A204.1 (cell line): ENCODE measurements at regions not wholly inside any gene's neighbourhood (a gene's known extent, or its start where the extent isn't known, plus 50 kb on each side); places are given as distances from the start of the nearest gene placed in this dataset.

Source experiments
- FAIRE-seq: peaks from 2 replicates; lab custom pipeline; 2012; peaks lifted over from hg19 to GRCh38; lab: Jason Lieb, UNC

DNA sequence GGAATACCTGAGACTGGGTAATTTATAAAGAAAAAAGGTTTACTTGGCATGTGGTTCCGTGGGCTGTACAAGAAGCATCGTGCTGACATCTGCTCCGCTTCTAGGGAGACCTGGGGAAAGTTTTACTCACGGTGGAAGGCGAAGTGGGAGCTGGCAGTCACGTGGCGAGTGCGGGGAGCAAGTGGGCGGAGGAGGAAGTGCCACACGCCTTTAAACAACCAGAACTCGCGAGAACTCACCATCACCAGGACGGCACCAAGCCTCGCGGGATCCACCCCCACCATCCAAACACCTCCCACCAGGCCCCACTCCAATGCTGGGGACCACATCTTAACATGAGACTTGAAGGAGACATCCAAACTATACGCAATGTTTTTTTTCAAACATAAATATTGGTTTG, 406.2 kb upstream of the IRX4 start:
- no peak for FAIRE-seq

DNA sequence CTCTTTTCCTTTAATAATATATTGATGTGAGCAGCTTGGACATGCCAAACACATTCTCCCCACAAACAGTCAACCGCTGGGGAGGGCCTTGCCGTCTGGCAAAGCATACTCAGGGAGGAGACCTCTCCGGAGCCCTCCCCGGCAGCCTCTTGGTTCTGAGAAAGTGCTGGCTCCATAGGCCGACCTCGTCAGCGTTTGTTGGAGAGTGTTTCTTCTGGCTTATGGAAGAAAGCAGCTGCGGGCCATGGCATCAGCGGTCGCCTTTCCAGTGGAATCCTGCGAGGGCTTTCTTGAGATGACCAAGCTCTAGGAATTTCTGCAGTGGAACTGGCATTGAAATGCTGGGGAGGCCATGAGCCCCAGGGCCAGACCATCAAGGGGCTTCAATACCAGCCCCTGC, 405.7 kb upstream of the IRX4 start:
- no peak for FAIRE-seq

DNA sequence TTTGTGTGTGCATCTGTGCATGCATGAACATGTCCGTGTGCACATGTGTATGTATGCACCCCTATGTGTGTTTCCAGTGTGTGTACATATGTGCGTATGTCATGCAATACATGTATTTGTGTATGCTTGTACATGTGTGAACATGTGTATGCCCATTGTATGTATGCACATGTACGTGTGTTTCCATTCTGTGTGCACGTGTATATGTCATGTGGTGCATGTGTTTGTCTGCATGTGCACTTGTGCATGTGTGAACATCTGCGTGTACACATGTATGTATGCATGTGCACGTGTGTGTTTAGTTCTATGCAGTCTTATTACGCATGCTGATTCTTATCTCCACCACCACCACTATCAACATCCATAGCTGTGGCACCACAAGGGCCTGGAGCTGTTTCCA, 403.5 kb upstream of the IRX4 start:
- FAIRE-seq = no peak

DNA sequence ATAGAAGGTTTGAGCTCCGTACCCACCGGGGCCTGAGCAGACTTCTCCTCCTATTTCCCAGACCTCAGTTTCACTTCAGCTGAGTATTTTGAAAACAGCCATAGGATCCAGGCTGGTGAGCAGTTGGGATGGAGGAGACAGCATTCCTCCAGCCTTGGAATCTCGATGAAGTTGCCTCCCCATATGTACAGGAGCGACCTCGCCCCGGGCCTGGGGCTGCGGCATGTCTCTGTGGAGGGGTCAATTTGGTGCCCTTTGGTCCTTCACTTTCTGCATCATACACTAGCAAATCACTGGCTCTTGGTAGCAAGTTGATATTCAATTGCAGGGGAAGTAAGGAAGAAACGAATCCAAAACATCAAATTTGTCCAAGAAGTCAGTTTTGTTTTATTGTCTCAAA, 402.0 kb upstream of the IRX4 start:
- FAIRE-seq = no peak

DNA sequence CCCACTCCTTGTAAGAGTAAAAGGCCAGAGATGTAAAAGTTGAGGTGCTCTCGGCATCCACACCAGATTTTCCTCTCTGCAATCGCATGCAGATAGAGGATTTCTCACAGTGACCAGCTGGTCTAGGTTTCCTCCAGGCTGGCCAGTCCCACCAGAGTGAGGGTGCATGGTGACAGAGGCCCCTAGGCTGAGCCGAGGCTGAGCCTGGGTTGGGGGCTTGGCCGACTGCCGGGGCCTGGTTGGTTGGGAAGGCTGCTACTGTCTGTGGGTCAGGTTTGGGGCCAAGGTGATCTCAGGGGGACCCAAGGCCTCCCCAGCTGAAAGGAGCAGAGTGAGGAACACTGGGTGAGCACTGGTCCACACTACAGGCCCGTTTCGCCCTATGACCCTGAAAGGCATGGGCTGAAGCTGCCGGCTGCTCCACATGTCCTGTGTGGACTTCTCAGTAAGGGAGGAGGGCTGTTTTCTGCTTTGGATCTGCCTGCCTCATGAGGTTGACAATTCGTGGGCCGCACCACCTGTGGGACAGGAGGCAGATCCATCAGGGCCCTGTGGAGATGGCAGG, 400.8 kb upstream of the IRX4 start:
- FAIRE-seq = no peak

DNA sequence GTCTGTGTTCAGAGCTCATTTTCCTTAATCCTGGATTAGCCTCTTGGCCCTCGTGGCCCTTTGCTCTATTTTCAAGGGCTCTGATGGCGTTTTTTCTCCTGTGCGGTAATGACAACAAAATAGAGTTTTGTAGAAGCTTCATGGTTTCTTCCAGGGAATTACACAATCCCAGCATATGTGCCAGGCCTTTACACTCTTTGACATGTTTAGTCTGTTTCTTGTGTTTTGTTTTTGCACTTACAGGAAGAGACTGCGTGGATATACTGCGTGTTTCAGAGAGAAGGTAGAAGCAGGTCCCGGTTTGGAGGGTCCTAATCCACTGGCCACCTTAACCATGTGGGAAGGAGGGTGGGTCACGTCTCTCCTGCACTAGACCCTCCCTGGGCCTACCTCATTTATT, 400.2 kb upstream of the IRX4 start:
- FAIRE-seq = no peak

DNA sequence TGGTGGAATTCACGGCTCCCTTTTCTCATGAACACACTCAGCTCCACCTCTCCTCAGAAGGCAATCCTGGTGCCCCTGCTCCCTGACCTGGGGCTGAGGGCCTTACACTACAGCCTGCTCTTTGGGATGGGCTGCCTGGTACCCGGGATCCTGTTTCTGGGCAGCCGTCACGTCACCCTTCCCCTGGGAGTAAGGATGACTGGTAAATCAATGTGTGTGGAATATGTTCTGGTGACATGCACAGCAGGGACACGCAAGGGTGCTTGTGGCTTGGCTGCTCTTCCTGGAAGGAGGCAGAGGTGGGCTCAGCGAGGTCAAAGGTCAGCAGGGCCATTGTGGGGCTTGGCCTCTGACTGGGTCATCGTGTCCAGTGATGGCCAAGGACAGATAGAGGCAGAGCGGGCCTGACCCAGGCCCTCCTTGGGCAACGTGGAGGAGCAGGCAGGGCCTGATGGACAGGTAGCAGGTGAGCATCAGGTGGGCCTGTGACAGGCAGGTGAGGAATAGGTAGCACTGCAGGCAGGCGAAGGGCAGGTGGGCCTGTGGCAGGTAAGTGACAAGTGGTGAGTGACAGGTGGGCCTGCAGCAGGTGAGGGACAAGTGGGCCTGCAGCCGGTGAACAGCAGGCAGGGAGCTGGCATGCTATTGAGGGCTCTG, 399.4 kb upstream of the IRX4 start:
- no peak for FAIRE-seq

DNA sequence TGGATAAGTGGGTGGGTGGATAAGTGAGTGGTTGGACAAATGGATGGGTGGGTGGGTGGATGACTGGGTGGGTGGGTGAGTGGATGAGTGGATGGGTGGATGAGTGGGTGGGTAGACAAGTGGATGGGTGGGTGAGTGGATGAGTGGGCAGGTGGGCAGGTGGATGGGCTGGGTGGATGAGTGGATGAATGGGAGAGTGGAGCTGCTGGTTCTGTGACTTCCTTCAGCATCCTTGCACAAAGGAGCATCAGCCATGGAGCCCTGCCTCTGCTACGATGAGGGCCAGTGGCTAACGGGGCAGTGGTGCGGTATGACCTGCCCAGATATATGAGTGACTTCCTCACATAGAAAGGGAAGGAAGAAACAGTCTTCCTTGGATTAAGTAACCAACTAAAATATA, 398.7 kb upstream of the IRX4 start:
- no peak for FAIRE-seq

DNA sequence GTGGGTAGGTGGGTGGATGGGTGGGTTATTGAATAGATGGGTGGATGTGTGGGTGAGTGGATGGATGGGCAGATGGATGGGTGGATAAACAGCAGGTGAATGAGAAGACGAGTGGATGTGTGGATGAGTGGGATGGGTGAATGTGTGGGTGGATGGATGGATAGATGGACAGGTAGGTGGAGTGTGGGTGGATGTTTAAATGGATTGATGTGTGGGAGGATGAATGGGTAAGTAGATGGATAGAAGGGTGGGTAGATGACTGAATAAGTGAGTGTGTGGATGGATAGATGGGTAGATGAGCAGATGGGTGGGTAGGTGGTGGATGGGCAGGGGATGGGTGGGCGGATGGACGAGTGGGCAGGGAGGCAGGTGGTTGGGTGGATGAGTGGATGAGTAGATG, 397.6 kb upstream of the IRX4 start:
- FAIRE-seq = no peak

DNA sequence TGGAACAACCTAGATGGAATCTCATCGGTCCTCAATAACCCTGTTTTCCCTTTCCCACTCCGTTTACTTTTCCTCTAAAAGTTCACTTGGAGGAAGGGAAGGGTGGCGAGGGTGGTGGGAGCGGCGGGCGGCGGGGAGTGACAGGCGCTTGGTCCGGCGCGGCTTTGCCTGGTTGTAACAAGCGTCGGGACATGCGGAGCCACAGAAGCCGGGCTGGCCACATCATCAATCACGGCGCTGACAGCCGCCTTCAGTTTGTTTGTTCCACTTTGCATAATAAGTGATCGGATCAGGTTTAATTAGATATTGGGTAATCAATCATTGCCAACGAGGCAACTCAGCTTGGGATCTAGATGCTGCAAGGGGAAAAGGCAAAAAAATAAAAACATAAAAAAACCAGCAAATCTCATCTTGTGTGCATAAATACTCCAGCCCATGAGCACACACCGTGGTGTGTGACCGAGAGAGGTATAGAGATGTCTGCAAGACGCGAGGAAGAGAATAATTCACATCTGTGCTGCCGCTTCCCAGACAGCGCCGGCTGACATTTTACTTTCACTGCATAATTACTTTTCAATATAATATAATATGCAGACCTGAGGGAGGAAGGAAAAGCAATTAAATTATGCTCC, 396.2 kb upstream of the IRX4 start:
- no peak for FAIRE-seq

DNA sequence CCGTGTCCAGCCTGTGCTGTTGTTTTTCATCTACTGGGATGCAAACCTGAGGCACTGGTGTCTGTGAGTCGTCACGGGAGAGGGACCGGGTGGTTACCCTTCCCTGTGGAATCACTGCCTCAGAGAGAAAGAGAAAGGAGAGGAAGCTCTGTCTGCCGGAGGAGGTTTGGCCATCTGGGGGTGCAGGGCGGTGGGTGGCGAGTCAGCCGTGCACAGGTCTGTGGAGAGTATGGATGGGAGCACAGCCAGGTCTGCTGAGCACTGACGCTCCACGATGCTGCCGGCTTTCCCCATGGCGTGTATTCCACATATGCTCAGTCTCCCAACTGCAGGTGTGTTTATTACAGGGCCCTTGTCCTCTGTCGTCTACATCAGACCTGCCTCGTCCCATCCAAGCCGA, 395.2 kb upstream of the IRX4 start:
- FAIRE-seq = no peak

DNA sequence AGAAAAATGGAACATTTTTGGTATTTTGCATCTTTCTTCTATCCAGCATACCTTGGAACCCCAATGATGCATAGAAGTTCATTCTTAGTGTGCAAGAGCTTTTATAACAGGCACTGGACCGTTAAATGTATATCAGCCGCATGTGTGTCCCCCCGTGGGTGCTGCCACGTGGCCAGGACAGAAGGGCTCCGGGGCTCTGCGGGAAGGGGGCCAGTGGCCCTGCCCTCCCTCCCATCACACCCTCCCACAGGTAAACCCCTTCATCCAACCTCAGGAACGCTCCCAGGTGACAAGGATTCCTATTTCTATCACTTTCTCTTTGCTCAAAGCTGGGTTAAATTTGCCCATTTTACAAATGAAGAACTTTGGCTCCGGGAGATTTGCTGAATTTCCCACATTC, 393.4 kb upstream of the IRX4 start:
- FAIRE-seq = no peak

DNA sequence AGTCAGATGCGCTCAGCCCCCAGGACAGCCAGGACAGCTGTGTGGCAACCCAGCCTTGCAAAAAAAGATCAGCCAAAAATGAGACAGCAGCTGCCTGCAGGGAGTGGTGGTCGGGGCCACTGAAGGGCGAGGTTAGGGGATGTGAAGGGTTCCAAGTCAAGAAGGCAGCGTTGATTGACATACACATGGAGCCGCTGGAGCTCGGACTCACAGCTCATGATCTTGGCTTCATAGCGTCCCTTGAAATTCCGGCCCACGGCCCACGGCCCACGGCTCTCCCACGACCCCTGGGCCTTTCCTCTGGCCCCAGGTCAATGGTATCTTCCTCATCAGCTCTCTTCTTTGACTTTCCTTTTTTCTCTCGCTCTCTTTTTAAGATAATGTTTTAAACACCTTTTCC, 390.0 kb upstream of the IRX4 start:
- no peak for FAIRE-seq

DNA sequence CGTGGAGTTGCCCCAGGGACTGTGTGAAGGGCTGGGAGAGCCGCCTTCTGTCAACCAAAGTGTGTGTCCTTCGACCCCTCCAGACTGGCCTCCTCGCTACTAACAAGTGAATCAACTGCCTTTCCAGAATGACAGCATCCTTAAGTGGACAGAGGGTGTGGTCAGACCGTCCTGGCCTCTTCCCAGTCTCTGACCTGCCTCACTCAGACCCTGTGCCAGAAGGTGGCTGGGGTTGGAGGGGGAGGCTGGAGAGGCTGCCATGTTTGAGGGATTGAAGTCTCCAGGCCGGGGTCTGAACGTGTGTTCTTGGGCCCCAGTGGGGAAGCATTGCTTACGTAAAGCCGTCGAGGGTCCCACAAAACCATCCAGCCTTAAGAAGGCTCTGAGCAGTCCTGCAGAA, 389.3 kb upstream of the IRX4 start:
- FAIRE-seq = no peak

DNA sequence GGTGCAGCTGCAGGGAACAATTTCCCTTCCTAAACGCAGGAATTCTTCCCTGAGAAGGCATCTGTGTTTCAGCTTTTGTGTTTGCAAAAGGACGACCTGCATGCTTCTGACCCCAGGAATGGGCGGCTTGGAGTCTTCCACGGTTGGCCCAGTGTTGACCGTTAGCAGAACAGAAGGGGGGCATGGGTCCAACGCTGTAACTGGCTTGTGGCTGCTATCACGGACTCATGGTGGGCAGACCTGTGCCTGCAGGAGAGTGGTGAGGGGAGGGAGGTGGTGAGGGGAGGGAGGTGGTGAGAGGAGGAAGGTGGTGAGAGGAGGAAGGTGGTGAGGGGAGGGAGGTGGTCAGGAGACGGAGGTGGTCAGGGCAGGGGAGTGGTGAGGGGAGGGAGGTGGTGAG, 388.6 kb upstream of the IRX4 start:
- FAIRE-seq = no peak

DNA sequence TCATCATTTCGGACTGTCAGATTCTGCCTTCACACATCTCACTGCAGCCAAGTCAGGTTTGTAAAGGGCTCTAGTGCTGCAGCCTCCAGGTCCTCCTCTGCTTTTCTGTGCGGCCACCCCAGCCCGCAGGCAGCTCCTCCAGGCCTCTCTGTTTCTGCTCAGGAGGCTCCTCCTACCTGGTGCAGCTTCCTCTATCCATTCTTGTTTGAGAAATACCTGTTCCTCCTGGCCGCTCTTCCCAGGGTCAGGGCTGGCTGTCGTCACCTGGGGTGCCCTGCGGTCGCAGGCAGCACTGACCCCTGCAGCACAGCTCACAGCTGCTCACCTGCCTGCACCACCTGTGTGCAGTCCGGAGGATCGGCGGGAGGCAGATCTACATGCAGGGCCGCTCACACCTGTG, 387.7 kb upstream of the IRX4 start:
- no peak for FAIRE-seq

DNA sequence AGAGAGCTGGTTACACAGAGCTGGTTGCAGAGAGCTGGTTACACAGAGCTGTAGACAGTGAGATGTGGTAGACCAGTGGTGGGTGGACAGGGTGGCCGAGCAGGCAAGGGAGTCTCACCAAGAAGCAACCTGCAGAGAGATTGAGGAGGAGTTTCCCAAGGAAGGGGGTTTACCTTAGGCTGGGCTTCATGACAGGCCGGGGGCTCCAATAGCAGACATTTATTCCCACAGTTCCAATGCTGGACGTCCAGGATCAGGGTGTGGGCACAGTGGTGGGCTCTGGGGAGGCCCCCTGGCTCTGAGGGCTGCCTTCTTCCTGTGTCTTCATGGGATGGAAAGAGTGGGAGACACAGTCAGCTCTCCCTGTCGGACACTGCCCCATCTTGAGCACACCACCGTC, 386.9 kb upstream of the IRX4 start:
- FAIRE-seq = no peak

DNA sequence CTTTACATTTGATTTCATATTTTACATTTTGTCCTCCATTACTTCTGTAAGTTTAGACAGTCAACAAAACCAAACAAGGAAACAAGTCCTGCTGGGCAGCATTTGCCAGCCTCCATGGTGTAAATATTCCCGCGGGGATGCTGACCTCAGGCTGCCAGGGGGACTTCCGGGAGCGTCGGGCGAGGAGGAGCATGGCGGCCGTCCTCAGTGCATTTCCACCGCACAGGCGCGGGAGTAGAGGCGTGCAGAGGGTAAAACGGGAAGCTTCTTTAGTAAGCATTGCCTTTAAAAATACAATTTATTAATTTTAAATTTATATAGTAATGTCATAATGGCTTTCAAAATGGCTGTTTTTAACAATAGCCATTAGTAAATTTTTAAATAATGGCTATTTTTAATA, 385.3 kb upstream of the IRX4 start:
- no peak for FAIRE-seq

DNA sequence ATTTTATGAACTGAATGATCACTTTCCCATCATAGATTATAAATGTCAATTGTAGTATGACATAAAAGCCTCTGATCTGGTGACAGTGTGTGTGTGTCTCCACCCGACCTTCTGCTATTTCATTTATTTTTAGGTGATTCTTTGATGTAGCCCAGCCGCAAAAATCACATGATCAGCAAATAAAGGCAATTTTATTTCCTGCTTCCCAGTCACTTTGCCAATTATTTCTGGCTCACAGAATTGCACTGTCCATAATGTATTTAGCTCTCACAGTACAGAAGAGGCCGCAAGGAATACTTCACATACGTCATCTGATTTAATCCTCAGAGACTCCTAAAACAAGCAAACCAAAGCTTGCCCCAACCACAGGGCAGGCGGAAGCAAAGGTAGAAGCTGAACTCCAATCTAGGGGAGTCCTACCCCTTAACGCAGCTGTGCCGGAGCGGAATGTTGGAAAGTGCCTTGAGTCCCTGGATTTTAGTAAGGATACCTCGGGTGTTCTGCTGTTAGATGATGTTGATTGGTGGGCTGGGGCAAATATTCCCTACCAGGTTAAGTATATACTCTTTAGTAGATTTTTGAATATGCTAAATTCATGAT, 384.0 kb upstream of the IRX4 start:
- no peak for FAIRE-seq

DNA sequence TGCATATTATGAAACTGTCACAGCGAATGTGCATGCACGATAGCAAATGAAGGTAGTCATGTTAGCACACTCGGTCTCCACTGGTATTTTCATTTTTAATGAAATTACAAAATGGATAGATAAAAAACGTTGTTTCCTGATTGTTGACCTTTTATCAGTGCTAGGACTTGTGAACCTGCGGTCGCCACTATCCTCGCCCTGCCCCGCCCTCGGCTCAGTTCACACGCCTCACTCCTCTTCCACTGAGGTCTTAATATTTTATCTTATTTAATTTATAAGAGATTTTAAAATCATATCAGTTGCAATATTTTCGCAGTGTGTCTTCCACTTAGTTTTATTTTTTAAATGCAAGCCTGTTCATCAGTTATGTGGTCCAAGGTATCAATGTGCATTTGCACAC, 382.6 kb upstream of the IRX4 start:
- no peak for FAIRE-seq

DNA sequence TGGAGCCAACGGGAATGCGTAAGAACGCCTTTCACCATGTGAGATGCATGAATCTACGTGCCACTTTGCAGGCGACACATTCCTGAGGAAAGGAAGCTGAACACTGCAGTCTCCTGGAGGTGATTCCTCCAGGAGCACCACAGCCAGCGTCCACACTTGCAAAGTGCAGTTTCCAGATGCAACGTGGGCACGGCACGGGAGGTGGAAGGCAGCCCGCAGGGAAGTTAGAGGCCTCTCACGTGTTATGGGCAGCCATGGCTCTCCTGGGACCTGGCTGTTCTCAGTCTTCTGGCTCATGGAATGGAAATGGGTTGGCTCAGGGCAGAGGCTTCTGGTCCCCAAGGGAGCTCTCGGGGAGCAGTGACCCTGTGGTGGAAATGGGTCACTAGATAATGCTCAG, 381.0 kb upstream of the IRX4 start:
- FAIRE-seq = no peak

DNA sequence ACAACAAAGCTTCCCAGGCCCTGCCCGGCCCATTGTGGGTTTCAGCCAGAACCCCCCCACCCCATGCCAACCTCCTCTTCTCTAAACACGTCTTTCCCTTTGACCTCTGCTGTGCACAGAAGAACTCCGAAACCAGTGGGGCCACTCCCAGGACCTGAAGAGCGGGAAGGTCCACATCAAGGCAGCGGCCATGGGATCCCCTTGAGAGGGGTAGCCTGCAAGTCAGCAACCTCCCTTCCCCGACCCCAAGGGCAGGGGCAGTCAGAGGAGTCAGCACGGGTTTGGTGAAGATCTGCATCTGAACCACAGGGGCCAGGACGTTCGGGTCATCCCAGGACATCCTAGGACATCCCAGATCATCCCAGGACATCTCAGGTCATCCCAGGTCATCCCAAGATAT, 379.9 kb upstream of the IRX4 start:
- FAIRE-seq = no peak

DNA sequence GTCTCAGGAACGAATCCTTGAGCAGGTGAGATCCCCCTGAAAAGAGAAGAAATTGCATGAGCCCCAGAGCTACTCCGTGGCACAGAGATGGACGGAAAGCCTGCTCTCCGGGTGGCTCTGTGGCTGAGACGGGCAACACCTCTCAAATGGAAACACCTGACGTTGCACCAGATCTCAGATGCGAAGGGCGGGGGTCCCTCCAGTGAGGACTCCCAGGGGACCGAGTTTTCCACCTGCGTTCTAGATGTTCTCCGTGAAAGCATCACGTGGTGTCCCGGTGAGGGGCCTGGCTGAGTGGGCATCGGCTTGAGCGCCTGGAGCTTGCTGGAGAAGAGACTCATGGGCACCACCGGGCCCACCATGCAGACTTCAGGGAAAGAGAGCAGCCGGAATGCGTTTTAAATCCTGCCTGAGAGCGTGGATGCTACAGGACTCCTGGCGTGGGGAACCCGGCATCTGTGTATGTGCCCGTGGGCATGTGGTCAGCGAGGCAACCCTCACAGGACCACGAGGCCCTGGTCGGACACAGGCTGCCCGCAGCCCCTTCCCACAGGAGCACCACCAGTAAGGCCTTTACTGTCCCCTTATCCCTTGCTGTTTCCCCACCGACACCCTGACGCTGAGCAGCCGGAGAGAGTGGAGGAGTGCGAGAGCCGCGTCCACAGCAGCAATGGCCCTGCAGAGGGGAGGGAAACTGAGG, 378.4 kb upstream of the IRX4 start:
- FAIRE-seq = no peak
